ENCODE measurements at regions not wholly inside any gene's neighbourhood (a gene's known extent, or its start where the extent isn't known, plus 50 kb on each side); places are given as distances from the start of the nearest gene placed in this dataset.
"Not testable (repeated sequence)": the region's sequence is repeated elsewhere in the genome, so short reads cannot be mapped to it uniquely, and the experiment has no call there.

GRCh38 chr13:60852886-60853285 is 455.9 kb downstream of the TDRD3 start:
- intact Hi-C loops (cut with DNase I): no loop called here
- DNase-seq: no peak

GRCh38 chr13:60851378-60851777 is 454.4 kb downstream of the TDRD3 start:
- intact Hi-C loops (cut with DNase I): no loop called here
- no peak for DNase-seq

DNA sequence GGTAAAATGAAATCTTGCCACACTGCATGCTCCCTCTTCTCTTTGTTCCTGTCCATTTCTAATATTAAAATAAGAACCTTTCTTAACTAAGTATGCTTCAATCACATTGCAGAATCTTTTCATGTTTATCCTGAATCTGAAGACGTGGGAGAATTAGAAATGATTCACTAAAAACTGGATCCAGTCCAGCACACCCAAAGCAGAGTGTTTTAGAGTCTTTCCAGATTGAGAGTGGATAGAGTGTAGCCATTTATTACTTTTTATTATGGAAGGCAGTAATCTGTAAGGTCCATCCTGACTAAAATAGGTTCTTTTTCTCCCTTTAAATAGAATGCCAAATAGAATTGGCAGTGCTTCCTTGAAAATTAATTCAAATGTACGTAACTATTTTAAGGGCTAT is 453.5 kb downstream of the TDRD3 start:
- DNase-seq: no peak
- intact Hi-C loops (cut with DNase I): no loop called here

DNA sequence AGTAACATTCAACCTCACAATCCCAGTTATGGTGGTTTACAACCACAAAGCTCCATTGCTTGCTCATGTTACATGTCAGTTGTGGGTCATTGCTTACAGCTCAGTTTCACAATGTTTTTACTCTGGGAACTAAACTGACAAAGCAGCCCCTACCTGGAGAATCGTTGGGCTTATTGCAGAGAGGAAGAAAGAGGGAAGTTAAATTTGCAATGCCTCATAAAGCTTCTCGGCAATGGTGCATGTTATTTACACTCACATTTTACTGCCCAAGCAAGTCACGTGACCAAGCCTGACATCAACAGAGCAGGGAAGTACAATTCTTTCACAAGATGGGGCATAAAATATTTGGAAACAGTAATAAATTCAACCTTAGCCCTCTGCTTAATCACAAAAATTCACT is 441.6 kb downstream of the TDRD3 start:
- DNase-seq: no peak
- intact Hi-C loops (cut with DNase I): no loop called here

- intact Hi-C loops (cut with DNase I): no loop called here
- no peak for DNase-seq
These were observed 440.8 kb downstream of the TDRD3 start for GRCh38 chr13:60837806-60838205.

DNA sequence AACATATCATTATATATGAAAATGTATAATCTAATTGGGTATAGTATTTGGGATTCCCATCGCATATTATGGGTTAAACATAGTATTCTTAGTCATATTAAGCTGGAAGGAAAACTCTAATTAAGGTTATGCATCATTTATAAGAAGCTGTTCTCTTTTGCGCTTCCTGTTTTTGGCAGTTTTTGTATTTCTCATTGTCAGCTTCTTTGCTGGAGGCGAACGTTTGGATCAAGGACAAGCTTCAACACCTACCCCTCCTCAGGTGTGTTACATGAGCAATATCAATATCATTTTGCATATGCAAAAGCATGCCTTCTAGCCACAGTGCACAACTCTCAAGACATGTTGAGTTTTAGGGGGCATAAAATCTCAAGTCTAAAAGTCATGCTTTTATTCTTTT is 439.8 kb downstream of the TDRD3 start:
- intact Hi-C loops (cut with DNase I): no loop called here
- DNase-seq: no peak

DNA sequence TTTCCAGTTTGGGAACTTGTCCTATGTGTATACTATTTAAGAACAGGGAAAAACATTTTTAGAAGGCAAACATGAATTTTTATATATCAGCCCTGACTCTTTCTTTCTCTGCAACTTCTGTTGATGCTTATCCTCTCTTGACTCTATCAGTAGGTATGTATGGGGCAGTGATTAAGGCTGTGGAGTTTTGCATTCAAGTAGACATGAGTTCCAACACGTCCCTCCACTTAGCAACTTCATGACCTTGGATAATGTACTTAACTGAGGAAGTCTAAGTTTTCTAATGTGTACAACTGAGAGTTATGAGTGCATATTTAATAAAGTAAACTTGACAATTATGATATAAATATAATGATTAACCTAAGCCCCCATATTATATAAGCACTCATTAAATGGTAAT is 414.6 kb downstream of the TDRD3 start:
- no peak for DNase-seq
- intact Hi-C loops (cut with DNase I): no loop called here

DNA sequence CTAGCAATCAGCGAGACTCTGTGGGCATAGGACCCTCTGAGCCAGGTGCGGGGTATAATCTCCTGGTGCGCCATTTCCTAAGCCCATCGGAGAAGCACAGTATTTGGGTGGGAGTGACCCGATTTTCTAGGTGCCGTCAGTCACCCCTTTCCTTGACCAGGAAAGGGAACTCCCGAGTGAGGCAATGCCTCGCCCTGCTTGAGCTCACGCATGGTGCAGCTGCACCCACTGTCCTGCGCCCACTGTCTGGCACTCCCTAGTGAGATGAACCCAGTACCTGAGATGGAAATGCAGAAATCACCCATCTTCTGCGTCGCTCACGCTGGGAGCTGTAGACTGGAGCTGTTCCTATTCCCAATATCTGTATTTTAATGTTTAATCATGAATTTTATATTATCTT is 408.6 kb downstream of the TDRD3 start:
- DNase-seq; intact Hi-C loops (cut with DNase I): not testable (repeated sequence)

GRCh38 chr13:60798503-60798902 is 401.5 kb downstream of the TDRD3 start:
- intact Hi-C loops (cut with DNase I): no loop called here

GRCh38 chr13:60797112-60797511 is 400.1 kb downstream of the TDRD3 start:
- DNase-seq: no peak
- intact Hi-C loops (cut with DNase I): no loop called here

More at GRCh38 chr13:60798503-60798902, 401.5 kb downstream of the TDRD3 start:
- DNase-seq: no peak

DNA sequence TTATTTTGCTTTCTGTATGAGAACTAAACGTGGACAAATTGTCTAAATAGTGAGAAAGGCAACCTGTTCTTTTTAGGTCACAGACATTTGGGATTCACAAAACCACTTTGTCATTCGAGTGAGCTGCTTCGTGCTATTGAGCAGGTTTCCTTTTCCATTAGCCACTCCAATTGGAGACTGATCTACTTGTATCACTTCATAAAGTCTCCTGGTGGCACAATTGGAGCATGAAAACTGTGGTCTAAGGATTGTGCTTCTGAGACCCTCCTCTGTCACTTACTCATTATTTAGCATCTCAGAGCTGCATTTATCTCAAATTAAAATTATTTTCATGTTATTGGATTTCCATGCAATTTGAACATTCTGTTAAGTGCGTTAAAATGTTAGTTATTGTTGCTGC is 397.7 kb downstream of the TDRD3 start:
- DNase-seq: no peak
- intact Hi-C loops (cut with DNase I): no loop called here

GRCh38 chr13:60790620-60791019 is 393.6 kb downstream of the TDRD3 start:
- DNase-seq: no peak

GRCh38 chr13:60788156-60788829 is 391.3 kb downstream of the TDRD3 start:
- intact Hi-C loops (cut with DNase I): no loop called here
- no peak for DNase-seq

More at GRCh38 chr13:60790620-60791019, 393.6 kb downstream of the TDRD3 start:
- intact Hi-C loops (cut with DNase I): no loop called here

DNA sequence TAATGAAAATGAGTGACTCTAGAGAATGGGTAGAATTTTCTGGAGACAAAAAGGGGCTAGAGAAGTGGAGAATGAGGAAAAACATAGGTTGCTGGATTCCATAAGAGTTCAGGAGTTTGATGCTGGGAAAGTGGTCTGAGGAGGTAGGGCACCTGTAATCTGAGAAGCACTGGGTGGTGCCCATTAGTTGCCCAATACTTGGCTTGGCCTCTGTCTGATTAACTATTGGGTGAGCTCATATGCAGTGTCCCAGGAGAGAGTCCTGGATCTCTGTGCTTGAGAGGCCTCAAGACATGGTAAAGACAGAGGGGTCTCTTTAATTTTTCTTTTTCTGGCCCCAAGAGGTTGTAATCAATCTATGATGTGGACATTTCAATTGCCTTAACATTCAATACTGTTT is 390.1 kb downstream of the TDRD3 start:
- intact Hi-C loops (cut with DNase I): no loop called here
- DNase-seq: no peak

DNA sequence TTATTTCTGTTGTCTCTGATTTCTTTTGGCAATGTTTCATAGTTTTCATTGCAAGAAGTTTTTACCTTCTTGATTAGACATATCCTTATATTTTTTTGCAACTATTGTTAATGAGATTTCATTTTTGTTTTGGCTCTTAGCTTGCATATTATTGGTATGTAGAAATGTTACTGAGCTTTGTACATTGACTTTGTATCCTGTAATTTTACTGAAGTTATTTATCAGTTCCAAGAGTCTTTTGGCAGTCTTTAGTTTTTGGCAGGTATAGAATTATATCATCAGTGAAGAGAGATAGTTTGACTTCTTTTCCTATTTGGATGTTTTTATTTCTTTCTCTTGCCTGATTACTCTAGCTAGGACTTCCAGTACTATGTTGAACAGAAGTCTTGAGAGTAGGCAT is 375.7 kb downstream of the TDRD3 start:
- DNase-seq: no peak
- intact Hi-C loops (cut with DNase I): no loop called here

DNA sequence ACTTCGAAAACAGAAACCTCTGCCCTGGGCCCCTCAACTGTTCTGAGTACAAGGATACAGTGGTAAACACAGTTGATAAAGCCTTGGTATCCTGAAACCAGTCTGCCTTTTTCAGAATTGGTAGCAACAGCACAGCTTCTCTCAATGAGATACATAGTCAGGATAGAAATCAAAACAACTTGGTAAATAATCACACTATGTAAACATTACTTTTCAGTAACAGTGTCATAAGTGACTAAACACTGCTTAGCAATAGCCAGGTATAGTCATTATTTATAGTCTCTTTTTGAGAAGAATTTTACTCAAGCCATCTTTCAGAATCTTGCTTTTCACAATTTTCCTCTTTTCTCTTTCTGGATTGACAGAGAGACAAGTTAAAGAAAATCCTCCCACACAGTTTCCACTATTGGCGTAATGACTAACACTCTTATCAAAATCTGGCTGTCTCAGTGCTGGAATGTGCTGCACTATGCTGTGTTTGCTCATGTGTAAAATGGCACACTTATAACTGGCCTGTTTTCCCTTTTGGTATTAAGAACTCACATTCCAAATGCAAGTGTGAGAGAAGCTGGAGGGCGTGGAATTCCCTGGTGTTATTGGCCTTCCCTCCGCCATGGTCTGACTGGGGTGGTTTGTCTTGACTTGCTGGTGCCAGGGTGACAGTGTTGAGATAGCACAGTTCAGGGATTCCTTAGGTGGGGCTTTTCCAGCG is 368.8 kb downstream of the TDRD3 start:
- DNase-seq: peak in 18 of 42 donors; percentile 5 to 59 (median 21)
- intact Hi-C loops (cut with DNase I): no loop called here

DNA sequence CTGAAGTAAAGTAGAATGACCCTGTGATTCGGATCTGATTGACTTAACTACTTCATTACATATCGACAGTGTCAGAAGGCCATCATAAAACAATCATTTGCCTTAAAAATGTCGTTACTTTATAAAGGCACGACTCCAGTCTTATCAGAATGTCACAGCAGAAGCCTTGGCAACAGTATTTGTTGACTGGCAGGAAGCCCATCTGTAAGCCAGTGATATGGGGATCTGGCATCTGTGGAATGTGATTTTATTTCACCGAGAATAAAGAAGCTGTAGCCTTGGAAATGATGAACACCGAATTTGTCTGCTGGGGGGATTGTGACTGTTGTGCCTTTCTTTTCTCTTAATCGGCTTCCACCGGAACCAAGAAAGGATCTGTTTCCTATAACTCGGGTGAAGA is 362.5 kb downstream of the TDRD3 start:
- intact Hi-C loops (cut with DNase I): no loop called here
- no peak for DNase-seq

DNA sequence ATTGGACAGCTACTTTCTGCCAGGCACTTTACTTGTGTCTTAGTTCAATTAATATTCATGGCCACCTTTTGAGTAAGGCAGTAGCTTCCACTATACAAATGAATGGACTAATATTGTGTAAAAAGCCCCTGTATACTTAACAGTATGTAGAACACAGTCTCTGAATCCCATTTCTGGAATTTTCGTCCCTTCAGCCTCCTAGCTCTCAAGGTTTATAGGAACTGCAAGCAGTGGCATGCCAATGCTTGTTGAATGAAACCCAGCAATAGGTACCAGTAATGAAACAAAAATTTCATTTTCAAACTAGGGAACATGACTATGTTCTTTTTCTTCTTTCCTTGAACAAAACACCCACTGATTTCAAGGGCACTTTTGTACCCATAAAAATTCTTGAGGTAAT is 361.6 kb downstream of the TDRD3 start:
- intact Hi-C loops (cut with DNase I): no loop called here
- no peak for DNase-seq

GRCh38 chr13:60757501-60758215 is 360.6 kb downstream of the TDRD3 start:
- no peak for DNase-seq
- intact Hi-C loops (cut with DNase I): no loop called here

DNA sequence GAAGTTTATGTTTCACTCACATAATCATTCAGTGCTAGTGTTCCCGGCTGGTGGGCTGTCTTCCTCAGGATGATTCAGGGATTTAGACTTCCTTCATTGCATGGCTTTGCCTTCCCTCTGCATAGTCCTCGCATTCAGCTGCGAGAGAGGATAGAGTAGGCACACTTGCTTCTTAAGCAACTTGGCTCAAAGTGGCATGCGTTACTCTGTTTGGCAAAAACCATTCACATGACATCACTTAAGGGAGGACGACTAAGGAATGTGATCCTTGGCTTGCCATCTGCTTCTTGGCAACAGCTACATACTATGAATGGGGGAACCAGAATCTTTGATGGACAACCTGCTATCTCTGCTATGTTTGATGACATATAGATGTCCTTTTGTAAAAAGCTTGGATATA is 359.3 kb downstream of the TDRD3 start:
- intact Hi-C loops (cut with DNase I): no loop called here
- no peak for DNase-seq

Data from head of caudate nucleus (tissue), 42 donors.